ENCODE measurements at regions not wholly inside any gene's neighbourhood (a gene's known extent, or its start where the extent isn't known, plus 50 kb on each side); places are given as distances from the start of the nearest gene placed in this dataset.

DNA sequence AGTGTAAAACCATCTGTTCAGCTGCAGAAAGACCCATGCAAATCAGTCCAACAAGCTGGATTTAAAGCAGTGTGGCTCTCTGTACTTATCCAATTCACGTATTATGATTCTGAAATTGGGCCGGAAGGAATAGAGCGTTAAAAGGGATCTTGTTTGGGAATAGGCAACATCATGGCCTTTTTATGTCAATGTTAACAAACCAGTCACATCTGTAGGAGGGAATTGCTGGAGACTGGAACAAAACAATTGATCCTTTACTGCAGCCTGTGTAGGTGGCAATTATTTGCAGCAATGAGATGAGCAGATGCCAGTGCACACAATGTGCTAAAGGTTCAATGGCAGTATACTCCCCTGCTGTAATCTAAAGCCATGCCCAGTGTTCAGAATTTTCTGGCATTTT, 887.4 kb upstream of the ROBO1 start:
- Histone ChIP-seq H3K9me3 (peaks cover 24% of the 10 kb centered on the region), H3K27ac (no peak overlapping the region), H3K4me2 (no peak overlapping the region), H3K4me3 (no peak overlapping the region), H3K4me1 (no peaks in the 10 kb centered on the region)
- CTCF ChIA-PET: no interaction called here
- 52% methylated on average over 3 of the region's 3 CpGs for WGBS (ENCODE audit: missing lambda C conversion rate)
- POLR2A ChIA-PET: no interaction called here
- TF ChIP-seq RNF2 (IDR thresholded peaks at IDR 0.05; ENCODE audit: borderline replicate concordance, low read depth) (no peak), ESRRA (IDR thresholded peaks at IDR 0.05; ENCODE audit: borderline replicate concordance, low read length) (no peak), HOXB5 (CRISPR knock-in tag; IDR thresholded peaks at IDR 0.05) (no peak), KDM5A (IDR thresholded peaks at IDR 0.05) (no peak), RCOR1 (IDR thresholded peaks at IDR 0.05; ENCODE audit: low read depth, low read length) (no peak), HOXA7 (CRISPR knock-in tag; IDR thresholded peaks at IDR 0.05) (no peak), PHF8 (IDR thresholded peaks at IDR 0.05; ENCODE audit: borderline replicate concordance, low read depth) (no peak), TP53 (CRISPR knock-in tag; IDR thresholded peaks at IDR 0.05) (no peak), MAFK (IDR thresholded peaks at IDR 0.05; ENCODE audit: partially characterized antibody) (no peak), NR3C1 (IDR thresholded peaks at IDR 0.05) (no peak), CHD2 (IDR thresholded peaks at IDR 0.05; ENCODE audit: low read length, partially characterized antibody) (no peak), POLR2A (IDR thresholded peaks at IDR 0.05; ENCODE audit: low read length) (no peak)
- ATAC-seq: no peak
- no peak for DNase-seq (ENCODE audit: low read depth in 1 of 2, low spot score in 1 of 2)
- FAIRE-seq: no peak

GRCh38 chr3:80649170-80649569, 881.4 kb upstream of the ROBO1 start:
- FAIRE-seq: no peak
- TF ChIP-seq HES2 (IDR thresholded peaks at IDR 0.05) (no peak), NPAS2 (CRISPR knock-in tag; IDR thresholded peaks at IDR 0.05; ENCODE audit: borderline replicate concordance) (no peak), MAX (IDR thresholded peaks at IDR 0.05) (no peak), KDM1A (IDR thresholded peaks at IDR 0.05; ENCODE audit: low read depth) (no peak), TP53 (CRISPR knock-in tag; IDR thresholded peaks at IDR 0.05) (no peak), HOXB5 (CRISPR knock-in tag; IDR thresholded peaks at IDR 0.05) (no peak), MAZ (IDR thresholded peaks at IDR 0.05; ENCODE audit: borderline replicate concordance, low read depth, low read length) (no peak)
- Histone ChIP-seq H3K9me3 (peaks cover 22% of the 10 kb centered on the region), H3K27ac (no peak overlapping the region), H3K4me2 (no peak overlapping the region), H3K4me3 (no peak overlapping the region), H3K4me1 (no peaks in the 10 kb centered on the region)
- no peak for DNase-seq (ENCODE audit: low read depth in 1 of 2, low spot score in 1 of 2)
- no peak for ATAC-seq
- POLR2A ChIA-PET: no interaction called here
- CTCF ChIA-PET: no interaction called here

- TF ChIP-seq CEBPB (IDR thresholded peaks at IDR 0.05) (peak; percentile 26 to 36; a peak in 2 of 4 replicates), ZFP36 (IDR thresholded peaks at IDR 0.05; ENCODE audit: borderline replicate concordance, partially characterized antibody) (no peak), PHF8 (IDR thresholded peaks at IDR 0.05; ENCODE audit: borderline replicate concordance, low read depth) (no peak), CBX8 (IDR thresholded peaks at IDR 0.05) (no peak)
- H3K27ac ChIP-seq: no peak overlapping the region
- H3K9me3 ChIP-seq: peaks cover 9% of the 10 kb centered on the region
- H3K4me1 ChIP-seq: no peaks in the 10 kb centered on the region
- ATAC-seq: no peak
- no peak overlapping the region for H3K4me2 ChIP-seq
- CTCF ChIA-PET: no interaction called here
- FAIRE-seq: no peak
- DNase-seq (ENCODE audit: low read depth in 1 of 2, low spot score in 1 of 2): no peak
- H3K4me3 ChIP-seq: no peak overlapping the region
- POLR2A ChIA-PET: no interaction called here
- WGBS (ENCODE audit: missing lambda C conversion rate): 20% methylated on average over 4 of the region's 4 CpGs
These were observed 875.6 kb upstream of the ROBO1 start for GRCh38 chr3:80643421-80643820.

- no peak for DNase-seq (ENCODE audit: low read depth in 1 of 2, low spot score in 1 of 2)
- WGBS (ENCODE audit: missing lambda C conversion rate): 10% methylated on average over 8 of the region's 8 CpGs
- peak; percentile 97 for FAIRE-seq
- TF ChIP-seq EP300 (IDR thresholded peaks at IDR 0.05) (no peak), FOXS1 (CRISPR knock-in tag; IDR thresholded peaks at IDR 0.05) (no peak), SMC3 (IDR thresholded peaks at IDR 0.05) (no peak), EHF (CRISPR knock-in tag; IDR thresholded peaks at IDR 0.05) (no peak), KDM5A (IDR thresholded peaks at IDR 0.05) (no peak), ZNF302 (CRISPR knock-in tag; IDR thresholded peaks at IDR 0.05) (no peak), MAZ (IDR thresholded peaks at IDR 0.05; ENCODE audit: borderline replicate concordance, low read depth, low read length) (no peak), HDAC2 (IDR thresholded peaks at IDR 0.05) (no peak), RARB (CRISPR knock-in tag; IDR thresholded peaks at IDR 0.05) (no peak), BHLHE40 (IDR thresholded peaks at IDR 0.05; ENCODE audit: low read depth, low read length) (no peak), NR3C1 (IDR thresholded peaks at IDR 0.05) (no peak), ZSCAN20 (CRISPR knock-in tag; IDR thresholded peaks at IDR 0.05) (no peak), CEBPB (IDR thresholded peaks at IDR 0.05) (no peak), PBX3 (IDR thresholded peaks at IDR 0.05) (no peak)
- TF ChIP-seq, protein P1, sequence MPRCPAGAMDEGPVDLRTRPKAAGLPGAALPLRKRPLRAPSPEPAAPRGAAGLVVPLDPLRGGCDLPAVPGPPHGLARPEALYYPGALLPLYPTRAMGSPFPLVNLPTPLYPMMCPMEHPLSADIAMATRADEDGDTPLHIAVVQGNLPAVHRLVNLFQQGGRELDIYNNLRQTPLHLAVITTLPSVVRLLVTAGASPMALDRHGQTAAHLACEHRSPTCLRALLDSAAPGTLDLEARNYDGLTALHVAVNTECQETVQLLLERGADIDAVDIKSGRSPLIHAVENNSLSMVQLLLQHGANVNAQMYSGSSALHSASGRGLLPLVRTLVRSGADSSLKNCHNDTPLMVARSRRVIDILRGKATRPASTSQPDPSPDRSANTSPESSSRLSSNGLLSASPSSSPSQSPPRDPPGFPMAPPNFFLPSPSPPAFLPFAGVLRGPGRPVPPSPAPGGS (IDR thresholded peaks at IDR 0.05): no peak
These were observed 850.8 kb upstream of the ROBO1 start for GRCh38 chr3:80618295-80619256.

More at GRCh38 chr3:80618295-80619256, 850.8 kb upstream of the ROBO1 start:
- ATAC-seq: no peak
- H3K4me1 ChIP-seq: no peaks in the 10 kb centered on the region
- H3K4me2 ChIP-seq: no peak overlapping the region
- ChIA-PET POLR2A (no interaction called here), CTCF (no interaction called here)
- no peak overlapping the region for H3K27ac ChIP-seq
- H3K9me3 ChIP-seq: 0 out of 3 replicates have a peak, but pooled peaks cover 2% of the 10 kb centered on the region
- H3K4me3 ChIP-seq: no peak overlapping the region

All from A549 (cell line).